GM12891 (cell line): ENCODE measurements at regions not wholly inside any gene's neighbourhood (a gene's known extent, or its start where the extent isn't known, plus 50 kb on each side); places are given as distances from the start of the nearest gene placed in this dataset.

Experiments used
- POLR2A ChIP-seq: IDR thresholded peaks from 2 replicates; pipeline ENCODE4 v1.6.1; 2011; ENCODE audit warnings: low read depth, low read length, control low read depth
- POLR2AphosphoS5 ChIP-seq: IDR thresholded peaks from 2 replicates; pipeline ENCODE4 v1.6.1; 2011; ENCODE audit warnings: low read depth, low read length, control low read depth
- POU2F2 ChIP-seq: IDR thresholded peaks from 2 replicates; pipeline ENCODE4 v1.6.1; 2011; ENCODE audit warnings: low read depth, mild to moderate bottlenecking, control low read depth, low read length, moderate library complexity
- TAF1 ChIP-seq: IDR thresholded peaks from 2 replicates; pipeline ENCODE4 v1.6.1; 2011; ENCODE audit warnings: low read depth, low read length, control low read depth

DNA sequence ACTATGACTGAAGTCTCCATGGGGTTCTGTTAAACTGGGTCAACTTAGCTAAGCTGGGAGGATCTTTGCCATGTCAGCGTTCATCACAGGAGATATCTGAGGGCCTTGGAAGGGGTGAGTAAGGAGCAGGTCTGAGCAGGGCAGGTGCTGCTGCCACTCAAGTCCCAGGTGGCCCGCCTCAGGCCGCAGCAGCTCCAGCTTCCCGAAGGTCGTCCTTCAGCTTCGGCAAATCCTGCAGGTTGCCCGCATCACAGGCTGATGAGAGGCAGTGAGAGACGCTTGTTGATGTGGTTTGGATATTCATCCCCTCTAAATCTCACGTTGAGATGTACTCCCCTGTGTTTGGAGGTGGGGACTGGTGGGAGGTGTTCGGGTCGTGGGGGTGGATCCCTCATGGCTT lies 166.6 kb downstream of the VAPA start:
- TF ChIP-seq POLR2A (no peak), POLR2AphosphoS5 (no peak), POU2F2 (no peak), TAF1 (no peak)
